Stomach smooth muscle (tissue), 2 donors: ENCODE measurements at regions not wholly inside any gene's neighbourhood (a gene's known extent, or its start where the extent isn't known, plus 50 kb on each side); places are given as distances from the start of the nearest gene placed in this dataset.

Experiments
- H3K27ac ChIP-seq: one replicate; pipeline ENCODE4 v1.7.0; 2013; ENCODE audit warnings: mild to moderate bottlenecking, low read length, inconsistent platforms
- H3K27me3 ChIP-seq, 2 donors: one replicate each; pipeline ENCODE4 v1.7.0; 2013; ENCODE audit warnings: low read length in 2 of 2; ENCODE audit not compliant: insufficient read depth in 2 of 2, control insufficient read depth in 1 of 2
- H3K36me3 ChIP-seq, 2 donors: one replicate each; pipeline ENCODE4 v1.7.0; 2013; ENCODE audit warnings: low read length in 2 of 2; ENCODE audit not compliant: control insufficient read depth in 2 of 2, insufficient read depth in 2 of 2
- H3K4me1 ChIP-seq: one replicate; pipeline ENCODE4 v1.7.0; 2013; ENCODE audit warnings: low read length; ENCODE audit not compliant: control insufficient read depth, insufficient read depth
- H3K4me3 ChIP-seq, 2 donors: one replicate each; pipeline ENCODE4 v1.7.0; 2013; ENCODE audit warnings: low read length in 2 of 2
- H3K9ac ChIP-seq, 2 donors: one replicate each; pipeline ENCODE4 v1.7.0; 2013; ENCODE audit warnings: low read length in 2 of 2, mild to moderate bottlenecking in 1 of 2
- H3K9me3 ChIP-seq, 2 donors: one replicate each; pipeline ENCODE4 v1.7.0; 2013; ENCODE audit warnings: low read length in 2 of 2; ENCODE audit not compliant: control insufficient read depth in 2 of 2
- donor health status: healthy.
- donor health status: Pancreatic carcinoma.

DNA sequence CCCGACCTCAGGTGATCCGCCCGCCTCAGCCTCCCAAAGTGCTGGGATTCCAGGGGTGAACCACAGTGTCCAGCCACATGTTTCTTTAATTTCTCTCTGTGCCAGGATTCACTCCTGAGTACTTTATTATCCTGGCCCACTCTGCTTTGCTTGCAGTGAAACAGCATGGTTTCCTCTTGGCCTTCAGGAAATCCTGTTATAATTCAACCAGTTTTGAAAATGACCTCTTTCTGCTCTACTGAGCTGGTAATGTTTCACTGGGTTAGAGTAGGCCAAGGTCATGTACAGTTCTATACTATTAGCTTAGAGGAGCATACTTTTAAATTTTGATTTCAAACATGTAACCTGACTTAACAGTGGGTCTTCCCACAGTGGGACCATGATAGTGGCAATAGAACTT is 90.6 kb upstream of the PELI1 start:
- Histone ChIP-seq H3K9me3 (no peaks in the 10 kb centered on the region), H3K27ac (no peak overlapping the region), H3K4me1 (peaks cover 7% of the 10 kb centered on the region), H3K9ac (no peak overlapping the region), H3K27me3 (no peaks in the 10 kb centered on the region), H3K4me3 (no peak overlapping the region), H3K36me3 (no peaks in the 10 kb centered on the region)

GRCh38 chr2:64237266-64237665 is 93.0 kb upstream of the PELI1 start:
- no peak overlapping the region for H3K27ac ChIP-seq
- H3K36me3 ChIP-seq, result no peaks in the 10 kb centered on the region
- H3K4me3 ChIP-seq, result no peak overlapping the region
- H3K27me3 ChIP-seq, result no peaks in the 10 kb centered on the region
- H3K9ac ChIP-seq, result no peak overlapping the region
- H3K4me1 ChIP-seq, result peaks cover 7% of the 10 kb centered on the region
- no peaks in the 10 kb centered on the region for H3K9me3 ChIP-seq

- H3K9ac ChIP-seq, result no peak overlapping the region
- no peaks in the 10 kb centered on the region for H3K9me3 ChIP-seq
- H3K4me1 ChIP-seq, result no peaks in the 10 kb centered on the region
- no peaks in the 10 kb centered on the region for H3K27me3 ChIP-seq
- no peak overlapping the region for H3K27ac ChIP-seq
- H3K4me3 ChIP-seq, result no peak overlapping the region
- no peaks in the 10 kb centered on the region for H3K36me3 ChIP-seq
Observed at GRCh38 chr2:64238799-64239198, 94.6 kb upstream of the PELI1 start.

- H3K27me3 ChIP-seq, result no peaks in the 10 kb centered on the region
- no peak overlapping the region for H3K9ac ChIP-seq
- H3K4me3 ChIP-seq, result no peak overlapping the region
- H3K27ac ChIP-seq, result no peak overlapping the region
- no peaks in the 10 kb centered on the region for H3K9me3 ChIP-seq
- no peaks in the 10 kb centered on the region for H3K4me1 ChIP-seq
- H3K36me3 ChIP-seq, result no peaks in the 10 kb centered on the region
Observed at GRCh38 chr2:64243081-64244036, 99.1 kb upstream of the PELI1 start.

DNA sequence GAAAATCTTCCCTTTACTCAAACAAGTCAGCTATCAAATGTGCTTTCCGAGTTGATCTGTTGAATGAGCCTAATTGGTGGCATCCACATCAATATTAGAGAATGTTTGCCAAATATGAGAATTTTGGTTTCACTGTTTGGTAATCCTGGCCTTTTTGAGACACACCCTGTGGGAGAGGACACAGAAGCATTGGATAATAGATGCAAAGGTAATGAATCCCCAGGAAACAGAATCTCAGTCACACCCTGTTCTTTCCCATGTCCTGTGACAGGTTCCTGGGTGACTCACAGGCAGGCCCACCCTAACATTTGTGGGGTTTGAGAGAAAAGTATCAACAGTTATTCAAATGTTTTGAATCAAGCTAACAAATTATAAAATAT is 99.8 kb upstream of the PELI1 start:
- Histone ChIP-seq H3K36me3 (no peaks in the 10 kb centered on the region), H3K9me3 (no peaks in the 10 kb centered on the region), H3K27me3 (no peaks in the 10 kb centered on the region), H3K27ac (no peak overlapping the region), H3K9ac (no peak overlapping the region), H3K4me1 (no peaks in the 10 kb centered on the region), H3K4me3 (no peak overlapping the region)

DNA sequence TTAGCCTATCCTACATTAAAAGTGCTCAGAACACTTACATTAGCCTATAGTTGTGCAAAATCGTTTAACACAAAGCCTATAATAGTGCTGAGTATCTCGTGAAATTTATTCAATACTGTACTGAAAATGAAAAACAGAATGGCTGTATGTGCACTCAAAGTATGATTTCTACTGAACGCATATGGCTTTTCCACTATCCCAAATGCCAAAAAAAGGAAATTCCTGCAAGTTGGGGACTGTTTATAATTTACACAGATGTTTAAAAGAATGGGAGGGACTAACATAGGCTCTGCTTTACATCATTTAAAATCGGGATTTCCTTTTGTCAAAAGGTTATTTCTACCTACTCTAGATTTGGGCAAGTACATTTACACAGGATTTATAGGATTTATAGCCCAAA is 101.4 kb upstream of the PELI1 start:
- Histone ChIP-seq H3K27me3 (no peaks in the 10 kb centered on the region), H3K9me3 (no peaks in the 10 kb centered on the region), H3K36me3 (no peaks in the 10 kb centered on the region), H3K4me1 (no peaks in the 10 kb centered on the region), H3K9ac (no peak overlapping the region), H3K4me3 (no peak overlapping the region), H3K27ac (no peak overlapping the region)

- H3K4me3 ChIP-seq, result no peak overlapping the region
- no peaks in the 10 kb centered on the region for H3K4me1 ChIP-seq
- no peaks in the 10 kb centered on the region for H3K27me3 ChIP-seq
- no peaks in the 10 kb centered on the region for H3K36me3 ChIP-seq
- H3K9me3 ChIP-seq, result no peaks in the 10 kb centered on the region
- no peak overlapping the region for H3K9ac ChIP-seq
- no peak overlapping the region for H3K27ac ChIP-seq
Observed at GRCh38 chr2:64246962-64247361, 102.7 kb upstream of the PELI1 start.

GRCh38 chr2:64249426-64249825 is 105.2 kb upstream of the PELI1 start:
- Histone ChIP-seq H3K36me3 (no peaks in the 10 kb centered on the region), H3K9ac (no peak overlapping the region), H3K9me3 (no peaks in the 10 kb centered on the region), H3K4me1 (no peaks in the 10 kb centered on the region), H3K27ac (no peak overlapping the region), H3K4me3 (no peak overlapping the region), H3K27me3 (no peaks in the 10 kb centered on the region)

GRCh38 chr2:64250063-64250462 is 105.8 kb upstream of the PELI1 start:
- no peak overlapping the region for H3K9ac ChIP-seq
- H3K4me1 ChIP-seq, result no peaks in the 10 kb centered on the region
- H3K36me3 ChIP-seq, result no peaks in the 10 kb centered on the region

GRCh38 chr2:64250751-64251423 is 106.7 kb upstream of the PELI1 start:
- Histone ChIP-seq H3K36me3 (no peaks in the 10 kb centered on the region), H3K27ac (no peak overlapping the region), H3K9ac (no peak overlapping the region), H3K4me1 (no peaks in the 10 kb centered on the region), H3K9me3 (no peaks in the 10 kb centered on the region), H3K4me3 (no peak overlapping the region), H3K27me3 (no peaks in the 10 kb centered on the region)

More at GRCh38 chr2:64250063-64250462, 105.8 kb upstream of the PELI1 start:
- H3K4me3 ChIP-seq, result no peak overlapping the region
- H3K9me3 ChIP-seq, result no peaks in the 10 kb centered on the region
- no peaks in the 10 kb centered on the region for H3K27me3 ChIP-seq
- no peak overlapping the region for H3K27ac ChIP-seq
